ENCODE measurements at regions not wholly inside any gene's neighbourhood (a gene's known extent, or its start where the extent isn't known, plus 50 kb on each side); places are given as distances from the start of the nearest gene placed in this dataset.

DNA sequence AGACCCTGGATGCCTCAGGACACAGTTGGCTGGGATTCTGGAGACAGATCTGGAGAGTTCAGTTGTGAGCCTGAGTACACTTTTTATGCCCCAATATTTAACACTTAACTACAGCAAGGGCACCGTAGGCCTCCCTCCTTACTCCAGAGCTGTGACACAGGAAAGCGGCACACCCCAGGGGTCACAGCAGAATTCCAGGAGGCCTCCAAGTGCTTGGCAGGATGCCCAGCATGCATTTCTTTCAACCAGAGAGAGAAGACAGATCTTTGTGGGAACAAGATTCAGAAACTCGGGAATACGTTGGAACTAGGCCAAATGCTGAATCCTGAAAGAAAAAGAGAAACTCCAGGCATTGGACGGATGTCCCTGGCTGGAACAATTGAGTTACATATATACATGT, 199.2 kb upstream of the NT5C1B start:
- no peak overlapping the region for H3K4me3 ChIP-seq
- DNase-seq (peak in 2 of 4 donors; percentile 20 to 45), ATAC-seq (no peak)
- H3K27ac ChIP-seq, result no peak overlapping the region
- intact Hi-C loops (cut with DNase I), result no loop called here
- no peaks in the 10 kb centered on the region for H3K36me3 ChIP-seq
- H3K27me3 ChIP-seq, result no peaks in the 10 kb centered on the region
- TF ChIP-seq, protein P1, sequence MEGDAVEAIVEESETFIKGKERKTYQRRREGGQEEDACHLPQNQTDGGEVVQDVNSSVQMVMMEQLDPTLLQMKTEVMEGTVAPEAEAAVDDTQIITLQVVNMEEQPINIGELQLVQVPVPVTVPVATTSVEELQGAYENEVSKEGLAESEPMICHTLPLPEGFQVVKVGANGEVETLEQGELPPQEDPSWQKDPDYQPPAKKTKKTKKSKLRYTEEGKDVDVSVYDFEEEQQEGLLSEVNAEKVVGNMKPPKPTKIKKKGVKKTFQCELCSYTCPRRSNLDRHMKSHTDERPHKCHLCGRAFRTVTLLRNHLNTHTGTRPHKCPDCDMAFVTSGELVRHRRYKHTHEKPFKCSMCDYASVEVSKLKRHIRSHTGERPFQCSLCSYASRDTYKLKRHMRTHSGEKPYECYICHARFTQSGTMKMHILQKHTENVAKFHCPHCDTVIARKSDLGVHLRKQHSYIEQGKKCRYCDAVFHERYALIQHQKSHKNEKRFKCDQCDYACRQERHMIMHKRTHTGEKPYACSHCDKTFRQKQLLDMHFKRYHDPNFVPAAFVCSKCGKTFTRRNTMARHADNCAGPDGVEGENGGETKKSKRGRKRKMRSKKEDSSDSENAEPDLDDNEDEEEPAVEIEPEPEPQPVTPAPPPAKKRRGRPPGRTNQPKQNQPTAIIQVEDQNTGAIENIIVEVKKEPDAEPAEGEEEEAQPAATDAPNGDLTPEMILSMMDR (IDR thresholded peaks at IDR 0.05), result no peak
- H3K4me1 ChIP-seq, result no peaks in the 10 kb centered on the region
- peaks cover 0 to 11% of the 10 kb centered on the region in 2 donors for H3K9me3 ChIP-seq

DNA sequence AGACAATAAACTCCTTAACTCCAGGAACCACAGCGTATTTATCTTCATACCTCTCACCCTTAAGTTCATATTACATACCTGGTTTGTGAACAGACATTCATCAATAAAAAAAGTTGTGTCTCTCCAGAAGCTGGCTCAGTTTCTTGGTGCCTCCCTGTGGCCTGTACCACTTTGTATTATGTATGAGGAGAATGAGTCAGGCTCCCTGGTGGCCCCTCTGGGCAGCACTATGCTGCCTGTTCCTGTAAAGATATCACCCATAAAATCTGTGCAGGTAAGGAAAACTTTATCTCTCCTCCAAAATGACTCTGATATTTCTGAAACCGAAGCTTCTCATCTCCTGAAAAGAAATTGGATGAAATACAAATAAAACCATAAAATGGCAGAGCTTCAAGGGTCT, 198.4 kb upstream of the NT5C1B start:
- peaks cover 0 to 11% of the 10 kb centered on the region in 2 donors for H3K9me3 ChIP-seq
- ATAC-seq (no peak), DNase-seq (no peak)
- H3K27me3 ChIP-seq, result no peaks in the 10 kb centered on the region
- no peaks in the 10 kb centered on the region for H3K36me3 ChIP-seq
- H3K4me1 ChIP-seq, result no peaks in the 10 kb centered on the region
- intact Hi-C loops (cut with DNase I), result no loop called here
- H3K27ac ChIP-seq, result no peak overlapping the region
- TF ChIP-seq, protein P1 (IDR thresholded peaks at IDR 0.05), result no peak
- H3K4me3 ChIP-seq, result no peak overlapping the region

DNA sequence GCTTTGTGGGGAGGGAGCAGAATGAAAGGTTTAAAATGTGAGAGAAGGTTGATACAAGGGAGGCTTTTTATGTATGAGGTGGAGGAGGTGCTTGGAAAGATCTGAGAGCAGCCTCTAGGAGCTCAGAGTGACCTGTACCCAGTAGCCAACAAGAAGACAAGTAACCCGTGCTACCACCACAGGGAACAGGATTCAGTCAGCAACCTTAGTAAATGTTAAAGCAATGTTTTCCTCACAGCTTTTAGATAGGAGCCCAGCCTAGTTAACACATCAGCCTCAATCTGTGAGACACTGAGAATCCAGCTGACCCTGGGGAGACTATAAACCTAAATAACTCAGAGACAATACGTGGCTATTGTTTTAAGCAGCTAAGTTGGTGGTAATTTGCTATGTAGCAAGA, 194.9 kb upstream of the NT5C1B start:
- no peak for ATAC-seq
- intact Hi-C loops (cut with DNase I), result no loop called here

DNA sequence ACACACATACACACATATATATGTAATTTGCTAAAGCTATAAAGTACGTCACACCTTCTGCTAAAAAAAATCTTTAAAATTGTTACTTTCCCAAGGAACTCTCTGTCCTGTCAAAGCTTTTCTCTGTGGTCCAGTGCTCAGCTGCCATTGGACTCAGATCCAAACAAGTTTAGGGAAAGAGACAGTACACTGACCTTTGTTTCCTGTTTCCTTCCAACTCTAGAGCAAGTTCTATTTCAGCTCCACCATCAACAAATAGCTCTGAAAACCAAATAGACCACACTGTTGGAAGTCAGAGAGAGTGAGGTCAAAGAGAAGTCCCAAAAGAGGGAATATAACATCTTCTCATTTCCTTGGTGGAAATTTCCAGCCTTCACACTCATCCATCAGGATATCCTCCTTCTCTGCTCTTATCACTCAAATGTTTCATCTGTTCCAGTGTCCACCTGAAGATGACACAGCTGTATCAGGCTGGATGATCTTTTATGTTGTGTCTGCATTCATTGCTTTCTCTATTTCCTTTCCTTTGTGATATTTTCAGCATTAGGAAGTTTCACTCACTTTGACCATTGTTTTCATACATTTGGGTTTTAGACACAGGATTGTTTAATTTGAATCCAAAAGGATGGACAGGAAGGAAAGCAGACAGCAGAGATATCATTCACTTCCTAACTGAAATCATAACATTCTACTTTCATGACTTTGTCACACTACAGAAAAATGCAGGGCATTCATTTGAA, 192.3 kb upstream of the NT5C1B start:
- H3K9me3 ChIP-seq, result peaks cover 0 to 11% of the 10 kb centered on the region in 2 donors
- H3K4me3 ChIP-seq, result no peak overlapping the region
- intact Hi-C loops (cut with DNase I), result no loop called here
- TF ChIP-seq, protein P1 (IDR thresholded peaks at IDR 0.05), result no peak
- no peaks in the 10 kb centered on the region for H3K27me3 ChIP-seq
- H3K4me1 ChIP-seq, result no peaks in the 10 kb centered on the region
- H3K36me3 ChIP-seq, result no peaks in the 10 kb centered on the region
- no peak overlapping the region for H3K27ac ChIP-seq
- no peak for ATAC-seq
- DNase-seq, result no peak

More for the DNA sequence above, 194.9 kb upstream of the NT5C1B start:
- TF ChIP-seq, protein P1 (IDR thresholded peaks at IDR 0.05), result no peak
- no peak overlapping the region for H3K4me3 ChIP-seq
- H3K36me3 ChIP-seq, result no peaks in the 10 kb centered on the region
- no peaks in the 10 kb centered on the region for H3K4me1 ChIP-seq
- peaks cover 0 to 11% of the 10 kb centered on the region in 2 donors for H3K9me3 ChIP-seq
- H3K27me3 ChIP-seq, result no peaks in the 10 kb centered on the region
- no peak for DNase-seq
- no peak overlapping the region for H3K27ac ChIP-seq

DNA sequence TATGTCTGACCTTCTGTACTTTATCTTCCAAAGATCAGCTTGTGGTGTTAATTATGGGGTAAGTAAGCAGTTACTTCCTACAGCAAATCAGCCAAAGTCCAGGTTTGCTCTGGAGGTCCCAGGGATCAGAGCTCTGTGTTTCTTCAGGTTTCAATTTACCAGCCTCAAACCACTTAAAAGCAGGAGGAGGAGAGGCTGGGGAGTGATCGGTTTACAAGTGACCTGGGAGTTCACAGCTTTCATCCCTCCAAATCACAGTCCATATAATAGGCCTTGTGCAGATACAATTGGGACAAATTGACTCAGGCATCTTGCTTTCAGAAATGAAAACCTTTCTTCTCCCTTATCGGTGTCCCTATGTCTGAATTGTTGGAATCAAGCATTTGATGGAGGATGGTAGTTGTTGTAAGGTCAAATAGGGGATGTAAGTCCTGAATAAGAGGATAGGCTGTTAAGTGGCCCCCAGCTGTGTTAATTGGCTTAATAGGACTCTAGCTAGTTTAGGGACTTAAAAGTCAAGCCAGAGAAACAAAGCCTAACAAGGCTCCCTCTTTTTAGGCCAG, 188.0 kb upstream of the NT5C1B start:
- intact Hi-C loops (cut with DNase I), result no loop called here
- ATAC-seq, result no peak
- no peak overlapping the region for H3K4me3 ChIP-seq
- no peak for DNase-seq
- no peak overlapping the region for H3K27ac ChIP-seq
- no peaks in the 10 kb centered on the region for H3K36me3 ChIP-seq
- H3K27me3 ChIP-seq, result no peaks in the 10 kb centered on the region
- H3K9me3 ChIP-seq, result no peaks in the 10 kb centered on the region
- H3K4me1 ChIP-seq, result no peaks in the 10 kb centered on the region
- TF ChIP-seq, protein P1 (IDR thresholded peaks at IDR 0.05), result no peak
